SK-N-SH (cell line): ENCODE measurements at regions not wholly inside any gene's neighbourhood (a gene's known extent, or its start where the extent isn't known, plus 50 kb on each side); places are given as distances from the start of the nearest gene placed in this dataset.

ENCODE experiments used
- CTCF ChIA-PET: fragments of 300-600, 350-600 bp; formaldehyde crosslinking; extraction: SDS; loops from one replicate; lab custom pipeline; 2021; lab: Yijun Ruan, JAX
- POLR2A ChIA-PET: fragments of 350-600 bp; sonication (Branson Sonifier 250); formaldehyde crosslinking; extraction: SDS; loops from one replicate; lab custom pipeline; 2020; ENCODE audit warnings: antibody characterized with exemption, inconsistent platforms; lab: Yijun Ruan, JAX
- DNase-seq: peaks from one replicate; pipeline ENCODE4 v3.0.0; 2012
- H2AFZ ChIP-seq: fragments of 200-600 bp; sonication (generic); 2 replicates; pipeline ENCODE4 v1.8.1; 2016; ENCODE audit warnings: antibody characterized with exemption, mild to moderate bottlenecking, low read depth
- H3F3A ChIP-seq: fragments of 200-600 bp; sonication (generic); replicated peaks from 2 replicates; pipeline ENCODE3; 2016; ENCODE audit warnings: antibody characterized with exemption, mild to moderate bottlenecking; ENCODE audit not compliant: insufficient read depth
- H3K27ac ChIP-seq, 2 experiments: fragments of 200-500 bp in 1 of 2; fragments of 200-600 bp in 1 of 2; sonication (Bioruptor generic) in 1 of 2; sonication (generic), shearing (Covaris generic) in 1 of 2; 2 replicates each; pipeline versions ENCODE4 v1.5.1 to v1.6.1; 2014 to 2016; ENCODE audit warnings: low read depth in 2 of 2, inconsistent platforms in 1 of 2, low read length in 1 of 2, mild to moderate bottlenecking in 1 of 2, mixed read lengths in 1 of 2
- H3K27me3 ChIP-seq: fragments of 200-600 bp; sonication (generic), shearing (Covaris generic); 2 replicates; pipeline ENCODE4 v1.6.1; 2016; ENCODE audit warnings: mixed run types; ENCODE audit not compliant: insufficient read depth
- H3K36me3 ChIP-seq, 2 experiments: fragments of 200-500 bp in 1 of 2; fragments of 200-600 bp in 1 of 2; sonication (Bioruptor generic) in 1 of 2; sonication (generic) in 1 of 2; replicated peaks in 1 of 2; 2 replicates each; pipeline versions ENCODE3 to v1.5.1; 2014 to 2016; ENCODE audit warnings: low read length in 1 of 2, mild to moderate bottlenecking in 1 of 2; ENCODE audit not compliant: insufficient read depth in 2 of 2, control insufficient read depth in 1 of 2
- H3K4me1 ChIP-seq, 2 experiments: fragments of 200-500 bp in 1 of 2; fragments of 200-600 bp in 1 of 2; sonication (Bioruptor generic) in 1 of 2; sonication (generic), shearing (Covaris generic) in 1 of 2; 2 replicates each; pipeline versions ENCODE4 v1.5.1 to v1.6.1; 2014 to 2016; ENCODE audit warnings: low read depth in 1 of 2, low read length in 1 of 2, mixed run types in 1 of 2; ENCODE audit not compliant: insufficient read depth in 2 of 2, control insufficient read depth in 1 of 2
- H3K4me2 ChIP-seq: fragments of 200-600 bp; sonication (generic), shearing (Covaris generic); 2 replicates; pipeline ENCODE4 v1.6.1; 2017; ENCODE audit warnings: mixed run types
- H3K4me3 ChIP-seq, 2 experiments: fragments of 200-500 bp in 1 of 2; fragments of 200-600 bp in 1 of 2; sonication (Bioruptor generic) in 1 of 2; sonication (generic), shearing (Covaris generic) in 1 of 2; 2 replicates each; pipeline versions ENCODE4 v1.5.1 to v1.8.1; 2014 to 2016; ENCODE audit warnings: low read depth in 2 of 2, inconsistent platforms in 1 of 2, low read length in 1 of 2, mild to moderate bottlenecking in 1 of 2, mixed read lengths in 1 of 2, moderate library complexity in 1 of 2
- H3K79me2 ChIP-seq: fragments of 200-600 bp; sonication (generic); 2 replicates; pipeline ENCODE4 v1.8.1; 2017; ENCODE audit warnings: mild to moderate bottlenecking; ENCODE audit not compliant: insufficient read depth
- H3K9ac ChIP-seq: fragments of 200-600 bp; sonication (generic); 2 replicates; pipeline ENCODE4 v1.6.1; 2017; ENCODE audit warnings: mixed run types
- H3K9me2 ChIP-seq: fragments of 200-600 bp; sonication (generic); 2 replicates; pipeline ENCODE4 v1.6.1; 2017; ENCODE audit warnings: mixed run types
- H3K9me3 ChIP-seq: fragments of 200-600 bp; sonication (generic); 2 replicates; pipeline ENCODE4 v1.6.1; 2017; ENCODE audit warnings: mixed run types, mild to moderate bottlenecking, moderate library complexity
- H4K20me1 ChIP-seq: fragments of 200-600 bp; sonication (generic); 2 replicates; pipeline ENCODE4 v1.6.1; 2017; ENCODE audit warnings: mild to moderate bottlenecking, mixed run types; ENCODE audit not compliant: insufficient read depth
- CHD2 ChIP-seq: fragments of 150-350 bp; IDR thresholded peaks from 2 replicates; pipeline ENCODE4 v1.6.1; 2018; ENCODE audit warnings: low read length; ENCODE audit not compliant: partially characterized antibody
- EP300 ChIP-seq, 2 experiments: IDR thresholded peaks; 2 replicates each; pipeline versions ENCODE4 v1.4.0 to v1.6.1; 2012; ENCODE audit warnings: borderline replicate concordance in 1 of 2, low read depth in 1 of 2, low read length in 1 of 2
- FOSL2 ChIP-seq: IDR thresholded peaks from 2 replicates; pipeline ENCODE4 v1.4.0; 2012; ENCODE audit warnings: low read depth, mild to moderate bottlenecking, moderate library complexity, borderline replicate concordance
- JUND ChIP-seq: IDR thresholded peaks from 2 replicates; pipeline ENCODE4 v1.4.0; 2012
- MAX ChIP-seq: IDR thresholded peaks from 2 replicates; pipeline ENCODE4 v1.4.0; 2012; ENCODE audit warnings: low read depth
- MEF2A ChIP-seq: IDR thresholded peaks from 2 replicates; pipeline ENCODE4 v1.4.0; 2012; ENCODE audit warnings: low read depth, borderline replicate concordance
- NRF1 ChIP-seq: IDR thresholded peaks from 2 replicates; pipeline ENCODE4 v1.6.1; 2012; ENCODE audit warnings: low read depth, mild to moderate bottlenecking, low read length
- PBX3 ChIP-seq: IDR thresholded peaks from 2 replicates; pipeline ENCODE4; 2012
- RFX5 ChIP-seq: IDR thresholded peaks from 2 replicates; pipeline ENCODE4 v1.6.1; 2012; ENCODE audit warnings: mild to moderate bottlenecking, improper control_type of control experiment, low read length
- RXRA ChIP-seq: IDR thresholded peaks from 2 replicates; pipeline ENCODE4 v1.4.0; 2012; ENCODE audit warnings: low read depth, mild to moderate bottlenecking, borderline replicate concordance
- TAF1 ChIP-seq: IDR thresholded peaks from 2 replicates; pipeline ENCODE4 v1.6.1; 2012; ENCODE audit warnings: low read depth, mild to moderate bottlenecking, low read length, moderate library complexity, borderline replicate concordance
- USF2 ChIP-seq: fragments of 150-350 bp; IDR thresholded peaks from 2 replicates; pipeline ENCODE4 v1.6.1; 2017; ENCODE audit warnings: antibody characterized with exemption, low read length, low read depth, borderline replicate concordance
- YY1 ChIP-seq: IDR thresholded peaks from 2 replicates; pipeline ENCODE4 v1.4.0; 2012; ENCODE audit warnings: low read depth, mild to moderate bottlenecking
- ZBTB33 ChIP-seq: IDR thresholded peaks from 2 replicates; pipeline ENCODE4 v1.4.0; 2012; ENCODE audit warnings: low read depth, borderline replicate concordance
- WGBS: methylation state at CpG from one replicate; pipeline ENCODE4 v1.1.6; 2017; ENCODE audit warnings: low lambda C conversion rate; 5-methylcytosine and 5-hydroxymethylcytosine counted together
- TF ChIP-seq, protein P1 (sequence below): IDR thresholded peaks from 2 replicates; pipeline ENCODE4 v1.4.0; 2012; ENCODE audit warnings: low read depth, borderline replicate concordance

- no peak overlapping the region for H2AFZ ChIP-seq
- H3K79me2 ChIP-seq, result no peaks in the 10 kb centered on the region
- no peak overlapping the region for H3K4me3 ChIP-seq
- H3K9me2 ChIP-seq, result no peaks in the 10 kb centered on the region
- peaks cover 10 to 12% of the 10 kb centered on the region in 2 experiments; a peak in 1 of 4 replicates for H3K4me1 ChIP-seq
- H3K9me3 ChIP-seq, result no peaks in the 10 kb centered on the region
- CTCF ChIA-PET, result interaction anchor here (3.0 to 14.1 kb wide), 3 partner anchors 101 to 384 kb away, joined by 8 to 328 read pairs (median 17); partner anchors contain the start of gene LOXHD1
- H3K27me3 ChIP-seq, result no peaks in the 10 kb centered on the region
- DNase-seq, result no peak
- no peaks in the 10 kb centered on the region for H3F3A ChIP-seq
- no peak overlapping the region for H3K27ac ChIP-seq
- POLR2A ChIA-PET, result no interaction called here
- no peak for TF ChIP-seq NRF1
- H3K9ac ChIP-seq, result no peak overlapping the region
- no peak overlapping the region for H3K4me2 ChIP-seq
- WGBS, result 100% methylated on average over 1 of the region's 1 CpG
- H3K36me3 ChIP-seq, result peaks cover 0 to 8% of the 10 kb centered on the region in 2 experiments
- no peaks in the 10 kb centered on the region for H4K20me1 ChIP-seq
Observed at GRCh38 chr18:46274266-46274665, 170.1 kb downstream of the HAUS1 start.

DNA sequence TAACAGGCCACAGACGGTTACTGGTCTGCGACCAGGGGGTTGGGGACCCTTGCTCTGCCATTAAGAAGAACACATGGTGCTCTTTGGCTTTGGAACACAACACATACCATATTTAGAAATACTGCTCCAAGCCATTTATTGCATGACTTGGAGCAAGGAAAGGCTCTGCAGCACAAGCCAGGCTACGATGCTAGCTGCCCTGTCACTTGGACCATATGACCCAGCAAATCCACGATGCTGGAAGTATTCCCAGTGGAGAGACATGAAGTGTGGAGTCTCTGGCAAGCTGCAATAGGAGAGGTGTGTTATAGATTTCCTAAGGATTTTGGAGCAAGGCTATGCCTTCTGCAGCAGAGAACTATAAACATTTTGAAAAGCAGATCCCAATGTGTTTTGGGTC lies 171.2 kb downstream of the HAUS1 start:
- no peaks in the 10 kb centered on the region for H4K20me1 ChIP-seq
- TF ChIP-seq FOSL2, result no peak
- no peak for TF ChIP-seq MEF2A
- TF ChIP-seq, protein P1, sequence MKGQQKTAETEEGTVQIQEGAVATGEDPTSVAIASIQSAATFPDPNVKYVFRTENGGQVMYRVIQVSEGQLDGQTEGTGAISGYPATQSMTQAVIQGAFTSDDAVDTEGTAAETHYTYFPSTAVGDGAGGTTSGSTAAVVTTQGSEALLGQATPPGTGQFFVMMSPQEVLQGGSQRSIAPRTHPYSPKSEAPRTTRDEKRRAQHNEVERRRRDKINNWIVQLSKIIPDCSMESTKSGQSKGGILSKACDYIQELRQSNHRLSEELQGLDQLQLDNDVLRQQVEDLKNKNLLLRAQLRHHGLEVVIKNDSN, result no peak
- no peak for TF ChIP-seq EP300 (IDR thresholded peaks at IDR 0.05; ENCODE audit: borderline replicate concordance in 1 of 2, low read depth in 1 of 2, low read length in 1 of 2)
- TF ChIP-seq NRF1, result no peak
- H3K9me3 ChIP-seq, result no peaks in the 10 kb centered on the region
- ChIA-PET CTCF (interaction anchor here (1.0 to 14.1 kb wide), 5 partner anchors 9 to 383 kb away, joined by 3 to 328 read pairs (median 8); partner anchors contain the start of gene LOXHD1), POLR2A (no interaction called here)
- no peak overlapping the region for H3K9ac ChIP-seq
- peaks cover 0 to 3% of the 10 kb centered on the region in 2 experiments for H3K36me3 ChIP-seq
- H3K79me2 ChIP-seq, result no peaks in the 10 kb centered on the region
- H3K4me1 ChIP-seq, result peaks cover 10 to 12% of the 10 kb centered on the region in 2 experiments; a peak in 1 of 4 replicates
- no peak overlapping the region for H2AFZ ChIP-seq
- H3K9me2 ChIP-seq, result no peaks in the 10 kb centered on the region
- no peak for DNase-seq
- H3K4me3 ChIP-seq, result no peak overlapping the region
- no peak overlapping the region for H3K4me2 ChIP-seq
- 83% methylated on average over 3 of the region's 4 CpGs for WGBS
- no peaks in the 10 kb centered on the region for H3F3A ChIP-seq
- no peak overlapping the region for H3K27ac ChIP-seq
- H3K27me3 ChIP-seq, result no peaks in the 10 kb centered on the region

DNA sequence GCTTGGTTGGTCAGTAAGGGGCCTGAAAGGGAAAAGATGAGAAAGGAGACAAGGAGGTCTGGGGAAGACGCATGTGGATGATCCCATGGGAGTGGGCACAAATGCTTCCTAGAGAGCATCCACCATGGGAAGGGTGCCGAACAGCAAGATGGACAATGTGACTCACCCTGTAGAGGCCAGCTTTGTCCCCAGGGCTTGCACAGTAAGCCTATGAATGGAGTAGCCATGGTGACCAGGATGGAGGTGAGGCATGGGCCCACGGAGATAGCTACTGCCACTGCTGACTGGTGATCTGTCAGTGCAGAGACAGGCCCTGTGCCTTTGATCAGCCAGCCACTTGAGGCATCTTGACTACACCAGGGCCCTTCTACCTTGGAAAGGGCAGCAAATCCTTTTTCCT lies 172.6 kb downstream of the HAUS1 start:
- Histone ChIP-seq H3K9me3 (no peaks in the 10 kb centered on the region), H3K4me3 (no peak overlapping the region), H3K9me2 (no peaks in the 10 kb centered on the region), H3K4me1 (peaks cover 10 to 12% of the 10 kb centered on the region in 2 experiments; a peak in 1 of 4 replicates), H3F3A (no peaks in the 10 kb centered on the region), H4K20me1 (no peaks in the 10 kb centered on the region), H3K4me2 (no peak overlapping the region), H3K27ac (no peak overlapping the region), H2AFZ (no peak overlapping the region), H3K36me3 (no peaks in the 10 kb centered on the region), H3K9ac (no peak overlapping the region), H3K27me3 (no peaks in the 10 kb centered on the region), H3K79me2 (no peaks in the 10 kb centered on the region)
- WGBS, result 95% methylated on average over 2 of the region's 3 CpGs
- ChIA-PET CTCF (interaction anchor here (2.4 to 14.1 kb wide), 4 partner anchors 104 to 382 kb away, joined by 7 to 328 read pairs (median 14); partner anchors contain the start of gene LOXHD1), POLR2A (no interaction called here)
- DNase-seq, result no peak
- TF ChIP-seq YY1 (no peak), USF2 (no peak), PBX3 (no peak), RXRA (no peak), MAX (no peak), JUND (no peak), ZBTB33 (no peak), CHD2 (no peak), RFX5 (no peak), TAF1 (no peak)
- TF ChIP-seq, protein P1, result no peak
